ENCODE measurements at regions not wholly inside any gene's neighbourhood (a gene's known extent, or its start where the extent isn't known, plus 50 kb on each side); places are given as distances from the start of the nearest gene placed in this dataset.
"Not testable (repeated sequence)": the region's sequence is repeated elsewhere in the genome, so short reads cannot be mapped to it uniquely, and the experiment has no call there.

- no peak for DNase-seq
Observed at GRCh38 chr3:159401069-159401468, 587.6 kb upstream of the IL12A start.

GRCh38 chr3:159409711-159410110 is 578.9 kb upstream of the IL12A start:
- not testable (repeated sequence) for DNase-seq

GRCh38 chr3:159413319-159413718 is 575.3 kb upstream of the IL12A start:
- DNase-seq: no peak

GRCh38 chr3:159416856-159417255 is 571.8 kb upstream of the IL12A start:
- DNase-seq: no peak

DNA sequence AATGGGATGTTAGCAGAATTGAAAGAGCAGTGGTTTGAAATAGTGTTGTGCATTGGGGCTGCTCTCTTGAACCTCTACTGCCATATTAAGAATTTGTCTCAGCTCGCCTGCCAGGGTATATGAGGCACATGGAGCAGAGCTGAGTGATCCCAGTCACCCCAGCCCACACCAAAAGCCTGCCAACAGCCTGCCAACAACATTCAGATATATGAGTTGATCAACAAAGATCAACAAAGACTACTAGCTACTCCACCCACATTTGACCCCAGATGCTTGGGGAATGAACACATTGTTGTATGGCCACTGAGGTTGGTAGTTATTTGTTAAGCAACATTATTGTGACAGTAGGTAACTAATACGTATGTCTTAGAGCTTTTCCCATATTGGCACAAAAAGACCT is 570.9 kb upstream of the IL12A start:
- DNase-seq: no peak

DNA sequence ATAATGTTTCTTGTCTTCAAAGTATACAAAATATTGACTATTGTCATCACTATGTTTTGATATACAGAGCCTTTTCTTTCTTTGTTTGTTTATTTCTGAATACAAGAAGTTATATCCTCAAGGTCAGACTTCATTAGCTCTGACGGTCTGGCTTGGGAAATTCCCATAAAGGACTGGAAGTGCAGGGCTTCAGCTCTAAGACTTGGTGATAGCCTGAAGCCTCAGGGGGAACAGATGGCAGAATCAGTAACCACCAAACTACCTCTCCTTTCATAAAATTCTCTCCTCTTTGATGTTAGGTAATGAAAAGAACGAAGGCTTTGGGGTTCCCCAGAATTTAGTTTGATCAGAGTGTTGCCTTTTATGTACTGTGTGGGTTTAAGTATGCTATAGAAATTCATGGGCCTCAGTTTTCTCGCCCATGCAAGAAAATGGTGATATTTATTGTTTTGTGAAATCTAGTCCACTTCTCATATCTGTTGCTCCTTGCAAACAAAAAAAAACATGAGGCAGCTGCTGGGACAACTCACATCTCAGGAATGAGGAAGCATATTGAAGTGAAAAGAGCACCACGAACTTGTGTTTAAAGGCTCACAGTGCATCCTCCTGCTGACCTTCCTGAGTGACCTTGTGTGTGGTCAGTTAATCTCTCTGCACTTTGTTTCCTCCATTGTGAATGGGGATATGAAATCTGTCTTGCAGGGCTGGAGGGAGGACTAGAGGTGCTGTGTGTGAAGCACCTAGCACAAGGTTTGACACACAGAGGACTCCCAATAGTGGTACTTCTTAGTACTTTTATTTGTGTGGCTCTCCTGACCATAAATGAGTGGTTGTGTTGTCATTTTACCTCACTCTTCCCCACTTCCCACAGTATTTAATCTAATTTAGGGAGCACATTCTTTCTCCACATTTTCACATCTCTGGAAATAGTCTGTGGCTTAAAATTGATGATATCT is 569.8 kb upstream of the IL12A start:
- no peak for DNase-seq

GRCh38 chr3:159429702-159430101 is 558.9 kb upstream of the IL12A start:
- no peak for DNase-seq

DNA sequence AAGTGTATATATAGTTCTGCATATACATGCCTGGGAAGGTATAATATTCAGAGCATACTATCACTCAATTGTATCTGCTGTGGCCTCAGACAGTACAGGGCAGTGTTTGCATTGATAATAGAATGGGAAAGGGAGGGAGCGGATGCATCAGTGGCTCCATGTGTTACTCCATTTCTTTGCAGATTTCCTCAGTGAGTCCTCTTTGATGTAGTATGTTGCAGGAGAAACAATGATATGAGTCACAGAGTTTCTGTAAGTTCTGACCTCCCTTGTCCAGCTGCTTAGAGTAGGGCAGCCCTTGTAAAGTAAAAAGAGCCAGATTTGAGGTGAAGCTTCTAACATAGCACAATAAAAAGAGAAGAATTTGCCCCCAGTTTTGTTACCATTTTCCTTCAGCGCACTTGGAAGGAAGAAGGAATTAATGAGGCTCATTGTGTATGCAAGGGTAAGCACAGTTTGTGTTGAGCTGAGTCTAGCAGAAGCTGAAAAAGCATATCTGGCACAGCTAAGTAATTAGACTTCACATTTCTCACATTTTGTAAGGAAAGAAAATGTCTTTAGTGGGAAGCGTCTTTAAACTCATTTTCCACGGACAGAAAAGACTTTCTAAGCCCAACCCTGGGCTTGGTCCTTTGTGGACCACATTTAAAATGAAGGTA is 555.8 kb upstream of the IL12A start:
- no peak for DNase-seq

GRCh38 chr3:159439346-159439745 is 549.3 kb upstream of the IL12A start:
- DNase-seq: no peak

DNA sequence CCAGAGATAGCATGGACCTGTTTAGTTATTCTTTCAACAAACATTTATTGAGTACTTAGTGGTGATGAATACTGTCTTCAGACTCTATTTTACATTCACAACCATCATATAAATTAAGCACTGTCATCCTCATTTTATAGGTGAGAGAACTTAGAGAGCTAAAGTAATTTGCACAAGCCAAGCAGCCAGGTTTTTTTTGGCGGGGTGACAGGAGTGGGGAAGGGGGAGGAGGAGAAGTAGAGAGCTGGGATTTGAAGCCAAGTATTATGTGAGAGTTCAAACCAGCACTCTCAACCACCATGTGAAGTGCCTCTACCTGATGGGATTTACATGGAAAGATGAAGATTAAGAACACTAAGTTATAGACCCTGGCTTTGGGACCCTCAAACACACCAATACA is 547.4 kb upstream of the IL12A start:
- no peak for DNase-seq

- DNase-seq: no peak
Observed at GRCh38 chr3:159443266-159443665, 545.4 kb upstream of the IL12A start.

- DNase-seq: no peak
Observed at GRCh38 chr3:159447841-159448240, 540.8 kb upstream of the IL12A start.

GRCh38 chr3:159448902-159449301 is 539.7 kb upstream of the IL12A start:
- no peak for DNase-seq

DNA sequence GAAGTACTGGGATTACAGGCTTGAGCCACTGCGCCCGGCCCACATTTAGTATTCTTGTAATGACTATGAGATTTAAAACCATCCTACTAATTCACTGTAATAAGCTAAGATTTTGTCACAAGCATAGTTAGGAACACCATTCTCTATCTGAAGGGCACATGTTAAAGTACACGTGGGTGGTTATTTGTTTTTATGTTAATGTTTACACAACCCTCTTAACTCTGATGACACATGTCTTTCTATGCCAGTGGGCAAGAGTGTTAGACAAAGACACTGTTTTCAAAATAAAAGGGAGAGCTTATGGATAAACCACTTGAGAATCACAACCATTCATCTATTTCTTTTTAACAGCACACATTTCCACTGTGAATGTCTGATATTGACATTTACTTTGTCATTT is 537.6 kb upstream of the IL12A start:
- no peak for DNase-seq

DNA sequence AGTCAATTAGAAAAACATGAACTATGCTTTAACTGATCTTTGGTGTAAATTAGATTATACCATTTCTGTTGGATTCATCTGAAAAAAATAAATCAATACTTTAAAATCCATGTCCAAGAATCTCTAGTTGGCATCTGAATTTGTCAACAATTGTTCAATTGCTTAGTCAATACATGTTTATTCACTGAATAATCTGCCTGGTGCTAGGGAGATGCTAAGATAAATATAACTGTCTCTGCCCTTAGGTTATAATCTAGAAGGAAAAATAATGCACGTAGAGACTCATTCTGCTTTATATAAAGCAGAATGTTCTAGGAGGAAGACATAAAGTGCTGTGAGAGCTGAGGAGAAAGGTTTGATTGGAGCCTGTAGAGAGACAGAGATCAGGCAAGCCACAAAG is 537.2 kb upstream of the IL12A start:
- DNase-seq: no peak

- no peak for DNase-seq
Observed at GRCh38 chr3:159453036-159453435, 535.6 kb upstream of the IL12A start.

- DNase-seq: no peak
Observed at GRCh38 chr3:159453945-159454344, 534.7 kb upstream of the IL12A start.

DNA sequence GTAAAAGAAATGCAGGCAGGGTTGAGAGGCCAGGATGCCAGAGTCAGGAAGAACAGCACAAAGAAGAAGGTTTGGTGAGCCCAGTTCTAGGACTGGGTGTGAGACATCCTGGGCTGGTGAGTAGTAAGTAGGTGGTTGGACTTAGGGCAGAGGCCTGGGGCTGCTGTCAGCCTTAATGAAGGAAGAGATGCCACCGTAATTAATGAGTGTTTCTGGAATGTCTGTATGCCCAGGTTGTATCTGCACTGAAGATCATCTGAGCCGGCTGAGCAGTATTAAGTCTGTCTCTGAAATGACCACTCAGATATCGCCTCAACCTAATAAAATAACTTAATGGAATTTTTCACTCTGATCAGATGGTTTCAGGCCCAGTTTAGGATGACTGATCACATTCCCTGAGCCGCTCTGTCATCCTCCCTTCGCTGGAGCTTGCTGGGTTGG is 532.9 kb upstream of the IL12A start:
- no peak for DNase-seq

DNA sequence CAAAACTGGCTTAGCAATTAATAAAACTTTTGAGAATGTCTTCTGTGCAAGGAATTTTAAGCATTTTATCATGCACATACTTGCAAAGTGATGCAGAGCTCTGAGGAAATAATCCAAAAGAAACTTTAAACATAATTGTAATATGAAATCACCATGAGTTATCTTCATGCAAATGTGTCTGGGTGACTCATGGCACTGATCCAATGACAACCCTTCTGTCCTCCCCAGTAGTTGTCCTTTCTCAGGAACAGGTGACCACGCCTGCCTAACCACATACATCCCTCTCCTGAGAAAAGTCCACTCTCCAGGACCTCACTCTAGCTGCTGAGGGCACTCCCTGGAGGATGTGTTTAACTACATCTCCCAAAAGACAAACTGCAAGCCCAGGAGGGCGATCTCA is 530.6 kb upstream of the IL12A start:
- no peak for DNase-seq

GRCh38 chr3:159458982-159459381 is 529.7 kb upstream of the IL12A start:
- no peak for DNase-seq

GRCh38 chr3:159472611-159473010 is 516.0 kb upstream of the IL12A start:
- no peak for DNase-seq

GRCh38 chr3:159473206-159473605 is 515.4 kb upstream of the IL12A start:
- DNase-seq: no peak

- no peak for DNase-seq
Observed at GRCh38 chr3:159480046-159480445, 508.6 kb upstream of the IL12A start.

GRCh38 chr3:159482241-159482993 is 506.2 kb upstream of the IL12A start:
- no peak for DNase-seq
